GM21529 (cell line): ENCODE measurements at regions not wholly inside any gene's neighbourhood (a gene's known extent, or its start where the extent isn't known, plus 50 kb on each side); places are given as distances from the start of the nearest gene placed in this dataset.
A peak's percentile ranks its signal among the peaks of the same experiment; 100 is the strongest.
"Not testable (repeated sequence)": the region's sequence is repeated elsewhere in the genome, so short reads cannot be mapped to it uniquely, and the experiment has no call there.

Source experiments
- ATAC-seq: cut with Tn5 transposase; IDR thresholded peaks from one replicate; pipeline ENCODE4 v1.9.1; 2021; ENCODE audit not compliant: unreplicated experiment

DNA sequence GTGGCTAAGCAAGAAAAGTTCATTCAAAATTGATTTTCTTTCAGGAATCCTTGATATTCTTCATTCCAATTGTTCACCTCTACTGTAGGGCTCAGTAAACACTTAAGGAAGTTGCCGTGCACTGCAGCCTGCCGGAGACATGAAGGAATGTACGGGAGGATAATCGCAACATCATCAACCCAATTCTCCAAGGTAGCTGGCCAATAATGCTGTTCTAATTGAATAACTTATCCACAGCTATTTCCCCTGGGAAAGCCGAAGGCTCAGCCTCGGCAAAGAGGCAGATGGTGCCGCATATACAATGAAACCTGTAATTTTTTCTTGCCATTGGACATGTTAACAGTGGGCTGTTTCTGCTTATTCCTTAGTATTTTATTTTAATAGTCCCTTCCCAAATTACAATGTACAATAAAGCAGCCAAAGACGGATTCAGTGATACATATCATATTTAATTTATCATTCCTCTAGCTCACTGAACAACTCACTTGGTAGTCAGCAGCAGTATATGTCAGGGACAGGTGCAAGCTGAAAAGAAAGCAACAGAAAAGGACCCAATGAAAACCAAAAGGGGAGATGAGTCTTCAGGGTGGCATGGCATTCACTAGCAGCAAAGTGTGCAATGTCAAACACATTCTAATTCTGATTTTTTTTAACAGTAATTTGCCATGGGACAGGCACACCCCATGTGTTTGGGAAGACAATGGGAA is 420.5 kb upstream of the KLF12 start:
- ATAC-seq: no peak

DNA sequence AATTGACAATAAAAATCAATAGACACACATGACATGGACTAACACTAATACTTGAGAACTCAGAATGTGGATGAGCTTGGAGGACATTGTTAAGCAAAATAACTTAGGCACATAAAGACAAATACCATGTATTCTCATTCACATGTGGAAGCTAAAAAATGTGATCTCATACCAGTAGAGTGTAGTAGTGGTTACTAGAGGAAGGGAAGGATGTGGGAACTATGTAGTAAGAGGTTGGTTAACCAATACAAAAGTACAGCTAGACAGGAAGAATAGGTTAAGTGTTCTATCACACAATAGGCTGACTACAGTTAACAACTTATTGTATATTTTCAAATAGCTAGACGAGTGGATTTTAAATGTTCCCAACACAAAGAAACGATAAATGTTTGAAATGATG is 415.8 kb upstream of the KLF12 start:
- ATAC-seq: no peak

DNA sequence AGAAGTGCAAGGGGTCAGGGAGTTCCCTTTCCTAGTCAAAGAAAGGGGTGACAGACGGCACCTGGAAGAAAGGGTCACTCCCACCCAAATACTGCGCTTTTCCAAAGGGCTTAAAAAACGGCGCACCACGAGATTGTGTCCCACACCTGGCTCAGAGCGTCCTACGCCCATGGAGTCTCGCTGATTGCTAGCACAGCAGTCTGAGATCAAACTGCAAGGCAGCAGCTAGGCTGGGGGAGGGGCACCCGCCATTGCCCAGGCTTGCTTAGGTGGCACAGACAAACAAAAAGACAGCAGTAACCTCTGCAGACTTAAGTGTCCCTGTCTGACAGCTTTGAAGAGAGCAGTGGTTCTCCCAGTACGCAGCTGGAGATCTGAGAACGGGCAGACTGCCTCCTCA is 402.4 kb upstream of the KLF12 start:
- not testable (repeated sequence) for ATAC-seq

DNA sequence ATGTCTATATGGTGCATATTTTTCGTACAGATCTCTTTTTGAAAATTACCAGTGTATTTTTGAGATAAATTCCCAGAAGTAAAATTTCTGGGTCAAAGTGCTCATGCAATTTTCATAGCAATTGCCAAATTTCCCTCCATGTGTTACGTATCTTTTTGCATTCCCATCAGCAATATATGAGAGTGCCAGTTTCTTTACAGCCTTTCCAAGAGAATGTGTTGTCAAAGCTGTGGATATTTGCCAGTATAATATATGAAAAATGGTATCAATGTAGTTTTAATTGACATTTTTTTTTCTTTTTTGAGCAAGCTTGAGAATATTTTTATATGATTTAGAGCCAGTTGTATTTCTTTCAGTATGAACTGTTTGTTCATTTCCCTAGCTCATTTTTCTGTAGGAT is 399.0 kb upstream of the KLF12 start:
- ATAC-seq: no peak

DNA sequence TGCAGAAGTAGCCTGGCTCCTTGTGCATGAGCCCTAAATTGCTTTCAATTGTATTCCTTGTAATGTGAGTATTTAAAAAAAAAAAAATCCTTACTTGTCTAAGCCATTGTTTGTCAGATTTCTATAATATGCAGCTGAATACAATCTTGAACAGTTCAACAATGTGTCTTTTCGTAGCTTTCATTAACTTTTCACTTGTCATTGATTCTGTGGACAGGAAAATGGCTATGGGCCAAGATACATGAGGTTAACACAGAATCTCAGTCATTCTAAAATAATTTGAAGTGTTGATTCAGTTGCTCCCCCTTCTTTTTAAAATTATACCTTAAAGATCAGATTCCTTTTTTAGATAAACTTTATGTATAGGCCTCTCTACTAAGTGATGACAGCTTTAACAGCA is 395.8 kb upstream of the KLF12 start:
- no peak for ATAC-seq

DNA sequence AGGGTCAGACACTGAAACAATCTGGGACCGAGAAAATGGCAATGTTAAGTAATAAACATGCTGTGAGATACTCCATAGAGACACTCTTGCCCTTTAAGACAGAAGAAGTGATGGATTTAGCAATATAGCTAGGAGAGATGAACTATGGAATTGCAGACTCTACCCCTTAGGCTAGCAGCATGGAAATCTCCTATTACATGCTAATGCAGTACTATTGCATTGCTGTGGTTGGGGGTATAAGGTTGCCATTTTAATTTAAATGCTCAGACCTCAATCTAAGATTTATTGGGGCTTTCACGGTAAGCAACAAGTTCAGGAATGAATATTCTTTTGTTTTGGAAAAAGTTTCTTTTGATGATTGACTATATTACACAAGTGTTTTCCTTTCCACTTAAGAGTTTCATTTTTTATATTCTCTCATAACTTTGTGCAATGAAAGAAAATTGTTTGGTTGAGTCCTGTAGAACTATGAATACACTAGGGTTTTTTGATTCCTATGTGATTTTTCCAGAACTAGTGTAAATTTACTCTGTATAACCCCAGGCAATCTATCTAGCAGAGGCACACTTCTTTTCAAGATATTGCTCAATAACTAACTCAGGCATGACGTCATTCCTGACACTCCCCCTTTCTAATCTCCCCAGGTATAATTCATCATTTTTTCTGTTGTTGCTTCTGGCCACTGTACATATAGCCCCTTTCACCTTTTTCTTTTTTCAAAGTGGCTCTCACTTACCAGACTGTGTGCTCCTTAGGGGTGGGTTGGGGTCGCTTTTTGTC is 394.7 kb upstream of the KLF12 start:
- no peak for ATAC-seq

DNA sequence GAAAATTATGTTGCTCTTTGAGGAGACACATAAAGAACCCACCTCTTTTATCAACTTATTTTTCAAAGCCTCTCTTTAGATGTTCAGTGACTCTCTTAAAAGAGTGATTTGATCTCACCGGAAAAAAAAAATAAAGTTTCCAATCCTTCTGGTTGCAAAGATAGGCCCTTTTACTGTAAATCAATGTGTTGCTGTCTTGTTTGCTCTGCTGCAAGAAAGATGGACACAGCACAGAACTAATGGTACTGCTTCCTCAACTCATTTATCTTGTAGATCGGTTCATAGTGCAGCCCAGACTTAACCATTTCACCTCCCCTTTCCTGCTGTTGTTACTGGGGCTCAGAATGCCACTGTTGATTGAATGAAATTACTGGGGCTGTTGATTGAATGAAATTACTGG is 388.9 kb upstream of the KLF12 start:
- no peak for ATAC-seq

DNA sequence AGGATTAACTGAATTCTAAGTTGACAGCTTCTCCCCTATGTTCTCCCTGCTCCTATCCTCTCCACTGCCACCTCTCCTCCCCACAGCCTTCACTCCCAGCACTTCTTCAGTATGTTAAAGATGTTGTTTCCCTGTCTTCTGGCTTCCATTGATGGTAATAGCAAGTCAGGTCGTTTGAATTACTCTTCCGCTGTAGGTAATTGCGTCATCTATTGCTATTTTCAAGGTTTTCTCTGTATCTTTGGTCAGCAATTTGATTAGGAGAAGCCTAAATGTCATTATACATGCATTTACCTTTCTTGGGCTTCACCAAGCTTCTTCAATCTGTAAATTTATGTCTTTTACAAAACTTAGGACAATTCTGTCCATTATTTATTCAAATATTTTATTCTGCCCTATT is 377.3 kb upstream of the KLF12 start:
- ATAC-seq: no peak

DNA sequence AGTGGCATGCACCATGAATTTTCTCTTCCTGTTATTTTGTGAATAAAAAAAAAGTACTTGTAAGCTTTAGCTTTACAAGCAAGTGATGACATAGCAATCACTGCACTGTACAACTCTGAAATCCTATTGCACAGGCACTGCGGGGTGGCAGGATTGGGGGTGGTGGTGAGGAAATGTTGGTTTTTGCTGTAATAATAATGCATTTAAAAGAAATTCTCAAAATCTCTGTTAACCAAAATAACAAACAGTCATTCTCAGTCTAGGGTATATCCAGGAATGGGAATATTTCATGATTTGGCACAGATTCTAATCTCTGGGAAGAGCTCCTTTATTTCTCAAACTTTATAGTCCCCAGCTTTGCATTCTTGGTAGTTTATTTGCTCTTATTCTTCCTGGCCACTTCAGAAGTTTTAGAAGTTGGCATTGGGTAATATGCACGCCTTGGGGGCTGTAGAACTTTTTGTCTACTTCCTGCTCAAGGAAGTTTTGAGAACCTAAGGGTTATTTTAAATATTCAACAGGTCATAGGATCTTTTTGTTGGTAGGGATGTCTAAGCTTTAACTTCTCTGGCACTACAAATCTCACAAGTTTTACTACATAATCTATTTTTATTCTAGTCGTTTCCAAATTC is 353.0 kb upstream of the KLF12 start:
- ATAC-seq: no peak

DNA sequence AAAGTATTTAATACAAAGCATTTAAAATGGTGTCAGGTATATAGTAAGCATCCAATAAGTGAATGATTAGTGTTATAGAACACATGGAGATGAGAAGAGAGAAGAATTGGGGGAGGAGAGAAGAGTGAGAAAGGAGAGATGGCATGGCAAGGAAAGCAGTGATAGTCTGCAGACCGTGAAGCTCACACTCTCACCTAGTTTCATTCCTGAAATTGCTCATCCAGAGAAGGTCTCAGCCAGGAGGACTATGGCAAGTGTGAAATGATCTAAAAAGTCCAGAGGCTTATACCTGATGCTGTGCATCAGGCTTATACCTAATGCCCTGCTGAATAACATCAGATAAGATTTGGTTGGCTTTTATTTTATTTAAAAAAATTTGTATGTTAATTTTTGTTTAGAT is 351.6 kb upstream of the KLF12 start:
- peak; percentile 63 for ATAC-seq

DNA sequence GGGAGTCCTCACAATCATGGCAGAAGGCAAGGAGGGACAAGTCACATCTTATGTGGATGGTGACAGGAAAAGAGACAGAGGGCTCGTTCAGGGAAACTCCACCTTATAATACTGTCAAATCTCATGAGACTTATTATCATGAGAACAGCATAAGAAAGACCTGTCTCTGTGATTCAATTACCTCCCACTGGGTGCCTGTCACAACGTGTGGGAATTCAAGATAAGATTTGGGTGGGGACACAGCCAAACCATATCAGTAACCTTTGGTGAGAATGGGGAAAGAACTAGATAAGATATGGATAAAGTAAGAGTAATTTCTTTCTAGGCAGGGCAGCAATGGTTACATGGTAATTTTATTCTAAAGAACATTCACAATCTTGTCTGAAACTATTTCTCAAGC is 344.9 kb upstream of the KLF12 start:
- ATAC-seq: no peak

DNA sequence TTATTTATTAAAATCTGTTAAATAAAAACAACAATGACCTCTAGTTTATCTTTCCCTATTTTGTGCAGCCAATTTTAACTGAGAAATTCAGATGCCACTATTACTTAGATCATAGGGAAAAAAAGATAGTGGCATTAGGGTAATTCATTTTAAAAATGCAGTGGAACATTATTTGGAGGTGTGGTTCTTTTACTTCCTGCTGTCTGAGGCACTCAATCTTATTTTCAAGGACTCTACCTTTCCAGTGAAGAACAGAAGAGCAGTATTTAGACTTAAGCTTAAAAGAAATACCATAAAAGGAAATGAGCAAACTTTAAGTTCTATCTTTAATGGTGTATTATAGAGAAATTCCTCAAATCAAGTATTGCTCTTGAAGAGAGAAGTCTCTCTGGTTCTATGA is 342.6 kb upstream of the KLF12 start:
- ATAC-seq: no peak

DNA sequence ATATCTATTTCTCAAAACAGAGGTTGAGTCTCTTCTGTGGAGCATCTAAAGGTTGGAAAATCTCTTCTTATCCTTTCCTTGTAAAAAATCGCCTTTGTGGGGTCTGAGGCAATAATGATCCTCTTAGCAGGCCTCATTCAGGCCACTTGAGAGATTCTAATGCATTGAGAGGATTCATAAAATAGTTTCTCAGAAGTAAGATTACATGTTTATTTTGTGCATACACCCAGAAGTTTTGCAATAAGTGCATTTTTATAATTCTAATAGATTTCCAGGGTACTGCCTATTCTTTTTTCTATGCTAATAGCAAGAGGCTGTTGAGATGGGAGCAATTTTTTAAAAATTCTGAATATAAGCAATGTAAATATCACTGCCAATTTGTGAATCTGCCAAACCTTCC is 342.2 kb upstream of the KLF12 start:
- ATAC-seq: no peak

DNA sequence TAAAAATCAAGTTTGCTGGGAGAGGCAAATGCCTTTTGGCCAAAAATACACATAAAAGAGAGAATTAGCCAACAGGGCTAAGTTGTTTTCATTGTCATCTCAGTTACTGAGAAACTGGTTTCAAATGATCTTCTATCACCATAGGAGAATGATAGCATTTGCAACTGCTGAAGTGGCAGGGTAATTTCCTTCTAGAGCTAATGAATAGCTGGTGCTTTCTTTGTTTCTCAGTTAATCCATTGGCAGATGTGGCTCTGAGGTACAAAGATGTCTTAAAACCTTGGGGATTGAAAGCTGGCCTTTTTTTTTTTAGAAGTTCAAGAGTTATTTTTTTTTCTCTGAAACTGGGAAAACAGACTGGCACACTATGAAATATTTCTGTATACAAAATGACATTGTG is 332.7 kb upstream of the KLF12 start:
- ATAC-seq: no peak

DNA sequence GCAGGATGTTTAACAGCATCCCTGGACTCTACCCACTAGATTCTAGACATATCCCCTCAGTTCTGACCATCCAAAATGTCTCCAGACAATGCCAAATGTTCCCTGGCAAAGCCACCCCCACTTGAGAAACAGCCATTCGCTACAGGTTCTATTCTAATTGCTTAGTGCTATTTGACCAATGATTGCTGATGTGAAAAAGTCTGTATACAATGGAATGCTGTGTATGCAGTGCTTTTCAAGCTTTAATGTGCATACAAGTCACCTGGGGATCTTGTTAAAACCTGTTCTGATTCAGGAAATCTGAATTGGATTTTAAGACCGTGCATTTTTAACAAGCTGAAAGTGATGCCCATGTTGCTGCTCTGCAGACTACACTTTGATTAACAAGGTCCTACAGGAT is 331.8 kb upstream of the KLF12 start:
- ATAC-seq: no peak

DNA sequence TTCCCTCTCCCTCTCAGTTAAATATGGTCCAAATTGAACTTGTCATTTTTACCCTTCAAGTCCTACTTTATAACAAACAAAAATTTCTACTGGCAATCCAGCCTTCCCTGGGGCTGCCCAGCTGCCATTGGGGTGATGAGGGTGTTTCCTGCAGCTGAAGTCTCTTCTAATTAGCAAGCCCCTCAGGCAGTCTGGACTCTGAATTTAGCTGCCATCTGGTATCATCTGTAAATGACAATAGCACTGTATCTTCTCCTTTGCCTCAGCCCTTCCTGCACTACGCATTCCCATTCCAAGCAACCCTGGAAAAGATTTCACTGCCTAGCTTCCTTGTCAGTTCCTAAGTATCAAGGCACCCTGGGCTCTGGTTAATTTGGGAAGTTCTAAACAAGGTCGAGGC is 331.1 kb upstream of the KLF12 start:
- no peak for ATAC-seq

DNA sequence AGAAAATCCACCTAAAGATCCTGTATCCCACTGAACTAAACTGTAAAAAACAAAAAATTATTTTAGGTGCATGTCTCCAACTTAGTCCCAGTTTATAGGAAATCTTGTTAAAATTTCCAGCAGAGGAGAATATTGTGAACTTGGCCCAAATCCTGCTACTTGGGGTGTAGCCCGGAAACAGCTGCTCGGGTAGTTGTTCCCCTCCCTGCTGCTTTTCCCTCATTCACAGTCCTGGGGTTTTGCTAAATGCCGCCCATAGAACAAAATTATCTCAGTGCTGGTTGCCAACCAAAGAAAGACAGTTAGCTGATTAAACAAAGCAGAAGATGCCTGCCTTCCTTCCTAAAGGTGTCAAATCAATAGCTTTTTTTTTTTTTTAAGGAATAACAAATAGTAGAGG is 330.5 kb upstream of the KLF12 start:
- ATAC-seq: no peak

DNA sequence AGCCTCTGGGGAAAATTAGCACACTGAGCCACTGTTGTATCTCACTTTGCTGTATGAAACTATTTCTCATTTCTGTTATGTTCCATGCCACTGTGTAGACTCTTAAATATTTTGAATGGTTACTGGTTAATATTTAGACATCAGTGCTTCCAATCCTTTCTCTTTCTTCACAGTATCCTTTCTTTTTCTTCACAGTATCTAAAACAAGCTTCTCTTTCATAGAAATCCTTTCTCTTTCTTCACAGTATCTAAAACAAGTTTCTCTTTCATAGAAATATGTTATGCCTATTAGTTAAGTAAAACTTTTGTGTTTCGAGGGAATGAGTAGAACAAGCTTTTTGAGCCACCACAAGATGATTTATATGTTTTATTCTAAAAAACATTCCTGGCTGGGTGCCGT is 326.8 kb upstream of the KLF12 start:
- ATAC-seq: no peak

DNA sequence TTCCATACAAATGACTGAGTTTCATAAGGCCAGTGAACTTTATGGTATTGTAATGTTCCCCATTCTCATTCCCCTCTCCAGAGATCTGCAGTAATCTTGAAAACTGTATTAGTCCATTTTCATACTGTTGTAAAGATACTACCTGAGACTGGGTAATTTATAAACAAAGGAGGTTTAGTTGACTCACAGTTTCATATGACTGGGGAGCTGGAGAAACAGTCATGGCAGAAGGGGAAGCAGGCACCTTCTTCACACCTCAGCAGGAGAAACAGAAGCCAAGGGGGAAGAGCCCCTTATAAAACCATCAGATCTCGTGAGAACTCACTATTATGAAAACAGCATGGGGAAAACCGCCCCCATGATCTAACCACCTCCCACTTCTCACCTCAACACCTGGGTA is 318.7 kb upstream of the KLF12 start:
- ATAC-seq: no peak

DNA sequence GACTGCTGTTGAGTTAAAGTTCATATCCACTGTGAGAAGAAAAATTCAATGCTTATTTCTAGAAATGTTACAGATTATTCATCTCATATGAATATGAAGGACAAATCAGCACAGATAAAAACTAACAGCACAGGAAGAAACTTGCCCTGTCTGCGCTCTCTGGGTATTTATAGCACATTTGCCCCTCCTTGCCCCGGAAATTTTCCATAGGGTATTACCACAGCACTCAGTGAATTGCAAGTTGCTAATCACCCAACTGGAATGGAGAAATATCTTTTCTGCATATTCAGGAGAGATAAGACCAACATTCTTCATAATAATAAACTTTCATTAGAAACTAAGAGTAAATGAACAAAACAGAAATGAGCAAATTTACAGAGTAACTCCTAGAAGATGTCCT is 318.0 kb upstream of the KLF12 start:
- no peak for ATAC-seq

DNA sequence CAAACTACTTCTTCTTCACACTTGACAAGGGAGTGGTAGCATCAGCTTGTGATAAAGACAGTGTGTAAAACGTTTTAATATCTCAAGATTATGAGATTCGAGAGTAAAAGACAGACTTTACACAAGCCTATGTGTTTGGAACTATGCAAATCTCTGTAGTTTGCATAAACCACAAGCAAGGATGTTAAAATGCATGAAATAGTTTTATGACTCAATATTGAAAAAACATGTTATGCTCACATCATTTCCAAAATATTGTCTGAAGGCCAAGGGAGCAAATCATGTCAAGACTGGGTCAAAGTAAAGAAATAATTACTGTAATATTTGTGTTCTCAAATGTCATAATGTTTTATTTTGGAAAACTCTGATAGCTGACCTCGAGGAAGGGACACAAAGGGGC is 316.8 kb upstream of the KLF12 start:
- no peak for ATAC-seq

DNA sequence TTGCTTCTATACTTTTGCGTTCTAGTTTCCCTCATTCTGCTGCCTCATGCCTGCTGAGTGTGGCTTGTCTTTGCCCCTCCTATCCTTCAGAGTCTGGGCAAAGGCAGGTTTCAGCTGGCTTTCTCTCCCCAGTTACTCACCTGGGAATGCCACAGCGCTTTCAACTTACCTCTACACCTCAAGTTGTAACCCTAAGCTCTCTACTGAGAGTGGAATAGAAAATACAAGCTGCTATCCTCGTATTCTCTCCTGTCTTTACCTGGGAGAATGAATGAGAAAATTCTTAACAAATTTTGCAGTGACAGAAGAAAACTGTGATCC is 316.3 kb upstream of the KLF12 start:
- ATAC-seq: no peak
